ENCODE measurements at regions not wholly inside any gene's neighbourhood (a gene's known extent, or its start where the extent isn't known, plus 50 kb on each side); places are given as distances from the start of the nearest gene placed in this dataset.

DNA sequence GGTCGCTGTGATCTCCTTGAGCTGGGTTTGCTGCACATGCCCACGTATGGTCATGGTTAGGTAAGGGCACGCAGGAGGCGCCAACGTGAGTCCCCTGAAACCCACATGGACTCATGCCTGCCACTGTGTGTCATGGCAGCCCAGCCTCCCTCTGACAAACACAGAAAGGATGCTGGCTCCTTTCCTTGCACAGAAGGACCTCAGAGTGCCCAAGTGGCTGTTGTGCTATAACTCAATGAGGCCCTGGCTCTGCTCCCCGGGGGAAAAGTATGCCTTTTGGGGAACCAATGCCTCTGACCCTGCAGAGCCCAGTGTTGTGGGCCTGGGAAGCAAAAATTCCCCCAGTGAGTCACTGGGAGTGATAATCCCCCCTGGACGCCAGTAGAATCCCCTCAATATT lies 233.9 kb downstream of the VAPA start:
- ATAC-seq, result no peak
- ChIA-PET CTCF (no interaction called here), POLR2A (no interaction called here)
- in situ Hi-C loops (cut with HindIII; ENCODE audit: low pct_unique_long_range_greater_than_20kb, low sequenced_read_pairs), result no loop called here
- no peaks in the 10 kb centered on the region for H3K36me3 ChIP-seq (ENCODE audit: control insufficient read depth, insufficient read depth, low read length)
- no peak for TF ChIP-seq POLR2AphosphoS5 (IDR thresholded peaks at IDR 0.05; ENCODE audit: low read depth, low read length)
- no peak for TF ChIP-seq TCF7L2 (IDR thresholded peaks at IDR 0.05; ENCODE audit: low read depth, low read length)
- no peak for TF ChIP-seq SIN3A (IDR thresholded peaks at IDR 0.05; ENCODE audit: borderline replicate concordance, insufficient read depth, low read depth, low read length)
- TF ChIP-seq, protein P1, sequence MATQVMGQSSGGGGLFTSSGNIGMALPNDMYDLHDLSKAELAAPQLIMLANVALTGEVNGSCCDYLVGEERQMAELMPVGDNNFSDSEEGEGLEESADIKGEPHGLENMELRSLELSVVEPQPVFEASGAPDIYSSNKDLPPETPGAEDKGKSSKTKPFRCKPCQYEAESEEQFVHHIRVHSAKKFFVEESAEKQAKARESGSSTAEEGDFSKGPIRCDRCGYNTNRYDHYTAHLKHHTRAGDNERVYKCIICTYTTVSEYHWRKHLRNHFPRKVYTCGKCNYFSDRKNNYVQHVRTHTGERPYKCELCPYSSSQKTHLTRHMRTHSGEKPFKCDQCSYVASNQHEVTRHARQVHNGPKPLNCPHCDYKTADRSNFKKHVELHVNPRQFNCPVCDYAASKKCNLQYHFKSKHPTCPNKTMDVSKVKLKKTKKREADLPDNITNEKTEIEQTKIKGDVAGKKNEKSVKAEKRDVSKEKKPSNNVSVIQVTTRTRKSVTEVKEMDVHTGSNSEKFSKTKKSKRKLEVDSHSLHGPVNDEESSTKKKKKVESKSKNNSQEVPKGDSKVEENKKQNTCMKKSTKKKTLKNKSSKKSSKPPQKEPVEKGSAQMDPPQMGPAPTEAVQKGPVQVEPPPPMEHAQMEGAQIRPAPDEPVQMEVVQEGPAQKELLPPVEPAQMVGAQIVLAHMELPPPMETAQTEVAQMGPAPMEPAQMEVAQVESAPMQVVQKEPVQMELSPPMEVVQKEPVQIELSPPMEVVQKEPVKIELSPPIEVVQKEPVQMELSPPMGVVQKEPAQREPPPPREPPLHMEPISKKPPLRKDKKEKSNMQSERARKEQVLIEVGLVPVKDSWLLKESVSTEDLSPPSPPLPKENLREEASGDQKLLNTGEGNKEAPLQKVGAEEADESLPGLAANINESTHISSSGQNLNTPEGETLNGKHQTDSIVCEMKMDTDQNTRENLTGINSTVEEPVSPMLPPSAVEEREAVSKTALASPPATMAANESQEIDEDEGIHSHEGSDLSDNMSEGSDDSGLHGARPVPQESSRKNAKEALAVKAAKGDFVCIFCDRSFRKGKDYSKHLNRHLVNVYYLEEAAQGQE (IDR thresholded peaks at IDR 0.05; ENCODE audit: insufficient read depth in 1 of 2, low read depth in 2 of 2, low read length in 1 of 2), result no peak
- TF ChIP-seq, protein P2, sequence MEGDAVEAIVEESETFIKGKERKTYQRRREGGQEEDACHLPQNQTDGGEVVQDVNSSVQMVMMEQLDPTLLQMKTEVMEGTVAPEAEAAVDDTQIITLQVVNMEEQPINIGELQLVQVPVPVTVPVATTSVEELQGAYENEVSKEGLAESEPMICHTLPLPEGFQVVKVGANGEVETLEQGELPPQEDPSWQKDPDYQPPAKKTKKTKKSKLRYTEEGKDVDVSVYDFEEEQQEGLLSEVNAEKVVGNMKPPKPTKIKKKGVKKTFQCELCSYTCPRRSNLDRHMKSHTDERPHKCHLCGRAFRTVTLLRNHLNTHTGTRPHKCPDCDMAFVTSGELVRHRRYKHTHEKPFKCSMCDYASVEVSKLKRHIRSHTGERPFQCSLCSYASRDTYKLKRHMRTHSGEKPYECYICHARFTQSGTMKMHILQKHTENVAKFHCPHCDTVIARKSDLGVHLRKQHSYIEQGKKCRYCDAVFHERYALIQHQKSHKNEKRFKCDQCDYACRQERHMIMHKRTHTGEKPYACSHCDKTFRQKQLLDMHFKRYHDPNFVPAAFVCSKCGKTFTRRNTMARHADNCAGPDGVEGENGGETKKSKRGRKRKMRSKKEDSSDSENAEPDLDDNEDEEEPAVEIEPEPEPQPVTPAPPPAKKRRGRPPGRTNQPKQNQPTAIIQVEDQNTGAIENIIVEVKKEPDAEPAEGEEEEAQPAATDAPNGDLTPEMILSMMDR (IDR thresholded peaks at IDR 0.05), result no peak
- H3K4me1 ChIP-seq (ENCODE audit: control insufficient read depth, insufficient read depth, low read length), result no peaks in the 10 kb centered on the region
- intact Hi-C loops (cut with micrococcal nuclease; ENCODE audit: unreplicated experiment), result no loop called here
- H3K4me3 ChIP-seq (ENCODE audit: low read depth in 2 of 2, low read length in 2 of 2), result no peak overlapping the region
- no peak for DNase-seq (ENCODE audit: low read depth, low spot score)
- H3K27ac ChIP-seq (ENCODE audit: low read length), result no peak overlapping the region
- H3K27me3 ChIP-seq (ENCODE audit: control insufficient read depth, insufficient read depth, low read length), result no peaks in the 10 kb centered on the region; the same call in 1 of the 2 replicates
- no TSS peak for BruUV-seq (replicated peaks)
- no peaks in the 10 kb centered on the region for H3K9me3 ChIP-seq (ENCODE audit: control insufficient read depth, insufficient read depth, low read depth, low read length)

DNA sequence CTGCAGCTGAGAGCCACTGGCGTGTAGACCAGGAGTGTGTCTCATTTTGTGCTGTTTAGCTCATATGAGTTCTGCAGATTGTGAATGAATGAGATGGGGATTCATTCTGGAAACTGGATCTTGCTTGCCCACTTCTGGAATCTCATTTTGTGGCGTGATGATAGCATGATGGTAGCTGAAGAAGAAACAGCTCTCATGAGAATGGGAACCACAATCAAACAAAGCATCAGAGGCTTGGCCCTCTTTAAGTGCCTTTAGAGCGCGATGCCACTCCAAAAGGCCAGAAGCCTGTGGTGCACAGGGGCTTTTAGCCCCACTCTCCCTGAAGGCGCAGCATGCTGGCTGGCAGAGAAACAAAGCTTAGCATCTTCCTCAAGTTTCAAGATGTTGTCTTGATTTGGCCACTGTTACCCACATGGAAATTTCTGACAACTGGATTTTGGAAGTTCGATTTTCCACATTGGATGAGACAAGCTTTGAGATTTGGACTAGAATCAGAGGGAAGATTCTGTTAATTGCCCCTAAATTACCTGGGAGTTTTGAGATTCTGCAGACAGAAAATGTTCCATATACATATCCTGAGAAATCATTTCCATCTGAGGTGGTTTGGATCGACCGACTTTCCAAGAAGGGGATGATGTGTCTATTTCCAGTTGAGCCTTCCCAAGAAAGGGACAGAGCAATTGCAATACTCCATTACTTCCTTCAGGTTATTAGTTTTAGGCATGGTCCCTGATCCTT lies 234.5 kb downstream of the VAPA start:
- H3K36me3 ChIP-seq (ENCODE audit: control insufficient read depth, insufficient read depth, low read length), result no peaks in the 10 kb centered on the region
- ATAC-seq (no peak), DNase-seq (ENCODE audit: low read depth, low spot score) (no peak)
- H3K27me3 ChIP-seq (ENCODE audit: control insufficient read depth, insufficient read depth, low read length), result no peaks in the 10 kb centered on the region; the same call in 1 of the 2 replicates
- in situ Hi-C loops (cut with HindIII; ENCODE audit: low pct_unique_long_range_greater_than_20kb, low sequenced_read_pairs), result no loop called here
- H3K9me3 ChIP-seq (ENCODE audit: control insufficient read depth, insufficient read depth, low read depth, low read length), result no peaks in the 10 kb centered on the region
- no TSS peak for BruUV-seq (replicated peaks)
- intact Hi-C loops (cut with micrococcal nuclease; ENCODE audit: unreplicated experiment), result no loop called here
- no peaks in the 10 kb centered on the region for H3K4me1 ChIP-seq (ENCODE audit: control insufficient read depth, insufficient read depth, low read length)
- POLR2A ChIA-PET, result no interaction called here
- TF ChIP-seq, protein P1 (IDR thresholded peaks at IDR 0.05; ENCODE audit: insufficient read depth in 1 of 2, low read depth in 2 of 2, low read length in 1 of 2), result no peak
- TF ChIP-seq SIN3A (IDR thresholded peaks at IDR 0.05; ENCODE audit: borderline replicate concordance, insufficient read depth, low read depth, low read length), result no peak
- TF ChIP-seq, protein P2 (IDR thresholded peaks at IDR 0.05), result no peak
- no peak for TF ChIP-seq TCF7L2 (IDR thresholded peaks at IDR 0.05; ENCODE audit: low read depth, low read length)
- TF ChIP-seq POLR2AphosphoS5 (IDR thresholded peaks at IDR 0.05; ENCODE audit: low read depth, low read length), result no peak
- H3K27ac ChIP-seq (ENCODE audit: low read length), result no peak overlapping the region
- H3K4me3 ChIP-seq (ENCODE audit: low read depth in 2 of 2, low read length in 2 of 2), result no peak overlapping the region
- CTCF ChIA-PET, result no interaction called here

Measured in Panc1 (cell line).